ENCODE measurements at regions not wholly inside any gene's neighbourhood (a gene's known extent, or its start where the extent isn't known, plus 50 kb on each side); places are given as distances from the start of the nearest gene placed in this dataset.

- TF ChIP-seq ESRRG (CRISPR knock-in tag; IDR thresholded peaks at IDR 0.05) = no peak
- TF ChIP-seq ZFP30 (CRISPR knock-in tag; IDR thresholded peaks at IDR 0.05) = no peak
- no peak for ATAC-seq
Observed at GRCh38 chr19:5263615-5264014, 77.0 kb downstream of the PTPRS start.

GRCh38 chr19:5262721-5263120 is 77.9 kb downstream of the PTPRS start:
- no peak for TF ChIP-seq POU6F1 (CRISPR knock-in tag; IDR thresholded peaks at IDR 0.05; ENCODE audit: borderline replicate concordance, low read depth)
- no peak for ATAC-seq

DNA sequence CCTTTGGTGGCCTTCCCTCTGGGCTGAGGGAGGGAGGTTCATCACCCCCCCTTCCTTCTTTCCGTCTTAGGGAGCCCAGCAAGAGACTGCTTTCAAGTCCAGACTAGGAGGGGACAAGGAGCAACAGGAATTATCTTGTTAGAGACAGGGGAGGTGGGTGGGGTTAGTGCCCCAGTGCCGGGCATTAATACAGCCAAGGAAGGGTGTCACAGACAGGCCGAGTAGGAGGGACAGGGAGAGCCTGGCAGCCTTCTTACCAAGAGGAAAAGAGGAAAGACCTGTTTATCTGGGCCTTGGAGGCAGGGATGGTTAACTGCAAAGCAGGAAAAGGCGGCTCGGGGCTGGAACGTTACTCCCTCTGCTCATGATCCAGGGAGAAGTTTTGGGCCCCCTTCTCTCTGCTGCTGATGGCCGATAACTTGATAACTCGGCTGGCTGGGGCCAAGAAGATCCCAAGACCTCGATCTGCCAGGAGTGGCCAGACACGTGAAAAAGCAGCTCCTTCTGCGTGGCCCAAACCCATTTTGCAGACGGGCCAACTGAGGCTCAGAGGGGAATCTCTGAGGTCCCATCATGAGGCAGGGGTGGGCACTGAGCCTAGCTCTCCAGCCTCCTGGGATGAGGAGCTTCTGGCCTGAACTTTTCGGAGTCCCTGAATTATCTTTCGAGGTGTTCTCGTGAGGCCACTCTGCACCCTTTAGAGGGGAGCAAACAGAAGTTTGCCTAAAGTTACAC is 79.3 kb downstream of the PTPRS start:
- no peak for TF ChIP-seq ZNF8 (CRISPR knock-in tag; IDR thresholded peaks at IDR 0.05)
- no peak for TF ChIP-seq ISL1 (CRISPR knock-in tag; IDR thresholded peaks at IDR 0.05)
- TF ChIP-seq SNAI2 (CRISPR knock-in tag; IDR thresholded peaks at IDR 0.05) = no peak
- TF ChIP-seq, protein P1, sequence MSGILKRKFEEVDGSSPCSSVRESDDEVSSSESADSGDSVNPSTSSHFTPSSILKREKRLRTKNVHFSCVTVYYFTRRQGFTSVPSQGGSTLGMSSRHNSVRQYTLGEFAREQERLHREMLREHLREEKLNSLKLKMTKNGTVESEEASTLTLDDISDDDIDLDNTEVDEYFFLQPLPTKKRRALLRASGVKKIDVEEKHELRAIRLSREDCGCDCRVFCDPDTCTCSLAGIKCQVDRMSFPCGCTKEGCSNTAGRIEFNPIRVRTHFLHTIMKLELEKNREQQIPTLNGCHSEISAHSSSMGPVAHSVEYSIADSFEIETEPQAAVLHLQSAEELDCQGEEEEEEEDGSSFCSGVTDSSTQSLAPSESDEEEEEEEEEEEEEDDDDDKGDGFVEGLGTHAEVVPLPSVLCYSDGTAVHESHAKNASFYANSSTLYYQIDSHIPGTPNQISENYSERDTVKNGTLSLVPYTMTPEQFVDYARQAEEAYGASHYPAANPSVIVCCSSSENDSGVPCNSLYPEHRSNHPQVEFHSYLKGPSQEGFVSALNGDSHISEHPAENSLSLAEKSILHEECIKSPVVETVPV (CRISPR knock-in tag; IDR thresholded peaks at IDR 0.05) = no peak
- no peak for TF ChIP-seq GLIS3 (CRISPR knock-in tag; IDR thresholded peaks at IDR 0.05)
- TF ChIP-seq ZFP30 (CRISPR knock-in tag; IDR thresholded peaks at IDR 0.05) = no peak
- no peak for TF ChIP-seq POU6F1 (CRISPR knock-in tag; IDR thresholded peaks at IDR 0.05; ENCODE audit: borderline replicate concordance, low read depth)
- no peak for TF ChIP-seq OSR1 (CRISPR knock-in tag; IDR thresholded peaks at IDR 0.05)
- TF ChIP-seq, protein P2, sequence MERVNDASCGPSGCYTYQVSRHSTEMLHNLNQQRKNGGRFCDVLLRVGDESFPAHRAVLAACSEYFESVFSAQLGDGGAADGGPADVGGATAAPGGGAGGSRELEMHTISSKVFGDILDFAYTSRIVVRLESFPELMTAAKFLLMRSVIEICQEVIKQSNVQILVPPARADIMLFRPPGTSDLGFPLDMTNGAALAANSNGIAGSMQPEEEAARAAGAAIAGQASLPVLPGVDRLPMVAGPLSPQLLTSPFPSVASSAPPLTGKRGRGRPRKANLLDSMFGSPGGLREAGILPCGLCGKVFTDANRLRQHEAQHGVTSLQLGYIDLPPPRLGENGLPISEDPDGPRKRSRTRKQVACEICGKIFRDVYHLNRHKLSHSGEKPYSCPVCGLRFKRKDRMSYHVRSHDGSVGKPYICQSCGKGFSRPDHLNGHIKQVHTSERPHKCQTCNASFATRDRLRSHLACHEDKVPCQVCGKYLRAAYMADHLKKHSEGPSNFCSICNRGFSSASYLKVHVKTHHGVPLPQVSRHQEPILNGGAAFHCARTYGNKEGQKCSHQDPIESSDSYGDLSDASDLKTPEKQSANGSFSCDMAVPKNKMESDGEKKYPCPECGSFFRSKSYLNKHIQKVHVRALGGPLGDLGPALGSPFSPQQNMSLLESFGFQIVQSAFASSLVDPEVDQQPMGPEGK (CRISPR knock-in tag; IDR thresholded peaks at IDR 0.05; ENCODE audit: borderline replicate concordance) = no peak
- TF ChIP-seq ZNF565 (CRISPR knock-in tag; conservative IDR thresholded peaks at IDR 0.05; ENCODE audit: low read depth) = no peak
- no peak for TF ChIP-seq PPARA (CRISPR knock-in tag; IDR thresholded peaks at IDR 0.05; ENCODE audit: borderline replicate concordance)
- no peak for TF ChIP-seq TCF4 (CRISPR knock-in tag; IDR thresholded peaks at IDR 0.05; ENCODE audit: borderline replicate concordance)
- TF ChIP-seq ZFP3 (CRISPR knock-in tag; IDR thresholded peaks at IDR 0.05) = no peak
- TF ChIP-seq, protein P3, sequence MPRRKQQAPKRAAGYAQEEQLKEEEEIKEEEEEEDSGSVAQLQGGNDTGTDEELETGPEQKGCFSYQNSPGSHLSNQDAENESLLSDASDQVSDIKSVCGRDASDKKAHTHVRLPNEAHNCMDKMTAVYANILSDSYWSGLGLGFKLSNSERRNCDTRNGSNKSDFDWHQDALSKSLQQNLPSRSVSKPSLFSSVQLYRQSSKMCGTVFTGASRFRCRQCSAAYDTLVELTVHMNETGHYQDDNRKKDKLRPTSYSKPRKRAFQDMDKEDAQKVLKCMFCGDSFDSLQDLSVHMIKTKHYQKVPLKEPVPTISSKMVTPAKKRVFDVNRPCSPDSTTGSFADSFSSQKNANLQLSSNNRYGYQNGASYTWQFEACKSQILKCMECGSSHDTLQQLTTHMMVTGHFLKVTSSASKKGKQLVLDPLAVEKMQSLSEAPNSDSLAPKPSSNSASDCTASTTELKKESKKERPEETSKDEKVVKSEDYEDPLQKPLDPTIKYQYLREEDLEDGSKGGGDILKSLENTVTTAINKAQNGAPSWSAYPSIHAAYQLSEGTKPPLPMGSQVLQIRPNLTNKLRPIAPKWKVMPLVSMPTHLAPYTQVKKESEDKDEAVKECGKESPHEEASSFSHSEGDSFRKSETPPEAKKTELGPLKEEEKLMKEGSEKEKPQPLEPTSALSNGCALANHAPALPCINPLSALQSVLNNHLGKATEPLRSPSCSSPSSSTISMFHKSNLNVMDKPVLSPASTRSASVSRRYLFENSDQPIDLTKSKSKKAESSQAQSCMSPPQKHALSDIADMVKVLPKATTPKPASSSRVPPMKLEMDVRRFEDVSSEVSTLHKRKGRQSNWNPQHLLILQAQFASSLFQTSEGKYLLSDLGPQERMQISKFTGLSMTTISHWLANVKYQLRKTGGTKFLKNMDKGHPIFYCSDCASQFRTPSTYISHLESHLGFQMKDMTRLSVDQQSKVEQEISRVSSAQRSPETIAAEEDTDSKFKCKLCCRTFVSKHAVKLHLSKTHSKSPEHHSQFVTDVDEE (CRISPR knock-in tag; IDR thresholded peaks at IDR 0.05) = no peak
- no peak for TF ChIP-seq TOX (CRISPR knock-in tag; IDR thresholded peaks at IDR 0.05; ENCODE audit: borderline replicate concordance)
- no peak for TF ChIP-seq ESRRG (CRISPR knock-in tag; IDR thresholded peaks at IDR 0.05)
- no peak for TF ChIP-seq ZNF70 (CRISPR knock-in tag; IDR thresholded peaks at IDR 0.05)
- TF ChIP-seq BACH2 (CRISPR knock-in tag; IDR thresholded peaks at IDR 0.05; ENCODE audit: borderline replicate concordance) = no peak
- TF ChIP-seq ARNTL (CRISPR knock-in tag; IDR thresholded peaks at IDR 0.05; ENCODE audit: borderline replicate concordance, low read depth) = no peak
- ATAC-seq = no peak
